Endodermal cell (in vitro differentiated cells): ENCODE measurements at regions not wholly inside any gene's neighbourhood (a gene's known extent, or its start where the extent isn't known, plus 50 kb on each side); places are given as distances from the start of the nearest gene placed in this dataset.
A peak's percentile ranks its signal among the peaks of the same experiment; 100 is the strongest.

Experiments used
- DNase-seq: peaks from one replicate; pipeline ENCODE4 v3.0.0-alpha.2; 2017
- H3K27ac ChIP-seq: 2 replicates; pipeline ENCODE4 v1.5.1; 2013; ENCODE audit warnings: mild to moderate bottlenecking, low read depth, low read length, moderate library complexity
- H3K27me3 ChIP-seq: 2 replicates; pipeline ENCODE4 v1.6.1; 2013; ENCODE audit warnings: mild to moderate bottlenecking, low read length, moderate library complexity; ENCODE audit not compliant: insufficient read depth, control insufficient read depth, poor library complexity, severe bottlenecking
- H3K36me3 ChIP-seq: 2 replicates; pipeline ENCODE4 v1.7.0; 2013; ENCODE audit warnings: mild to moderate bottlenecking, low read length, moderate library complexity; ENCODE audit not compliant: control insufficient read depth, insufficient read depth
- H3K4me1 ChIP-seq: one replicate; pipeline ENCODE4 v1.7.0; 2013; ENCODE audit warnings: low read length; ENCODE audit not compliant: control insufficient read depth, insufficient read depth
- H3K4me3 ChIP-seq: 2 replicates; pipeline ENCODE4 v1.5.1; 2013; ENCODE audit warnings: mild to moderate bottlenecking, low read length, moderate library complexity
- H3K9ac ChIP-seq: 2 replicates; pipeline ENCODE4 v1.6.1; 2013; ENCODE audit warnings: mild to moderate bottlenecking, low read length, moderate library complexity; ENCODE audit not compliant: poor library complexity, severe bottlenecking; ENCODE audit errors: extremely low read depth
- H3K9me3 ChIP-seq: 2 replicates; pipeline ENCODE4 v1.6.1; 2013; ENCODE audit warnings: mild to moderate bottlenecking, low read length, moderate library complexity; ENCODE audit not compliant: control insufficient read depth
- H3K27ac Mint-ChIP-seq: 2 replicates; pipeline ENCODE4 v1.8.0; 2020; ENCODE audit warnings: mixed read lengths
- H3K27me3 Mint-ChIP-seq: 2 replicates; pipeline ENCODE4 v1.8.0; 2021; ENCODE audit warnings: mild to moderate bottlenecking, mixed read lengths; ENCODE audit not compliant: insufficient read depth
- H3K36me3 Mint-ChIP-seq: 2 replicates; pipeline ENCODE4 v1.8.0; 2020; ENCODE audit warnings: low read depth, mixed read lengths
- H3K4me1 Mint-ChIP-seq: 2 replicates; pipeline ENCODE4 v1.8.0; 2020; ENCODE audit warnings: mixed read lengths
- H3K4me3 Mint-ChIP-seq: 2 replicates; pipeline ENCODE4 v1.8.0; 2020; ENCODE audit warnings: mild to moderate bottlenecking, moderate library complexity, mixed read lengths
- H3K9me3 Mint-ChIP-seq: 2 replicates; pipeline ENCODE4 v1.8.0; 2020; ENCODE audit warnings: mild to moderate bottlenecking, mixed read lengths
- WGBS, 2 experiments: methylation state at CpG; one replicate each; pipeline versions ENCODE4 v1.1.5 to v1.1.7; 2013; ENCODE audit warnings: missing lambda C conversion rate in 2 of 2, mixed read lengths in 1 of 2; ENCODE audit not compliant: insufficient coverage in 1 of 2, insufficient read length in 1 of 2; 5-methylcytosine and 5-hydroxymethylcytosine counted together
- TF ChIP-seq, protein P1 (sequence below): fragments of 200-600 bp; sonication (generic); conservative IDR thresholded peaks from 2 replicates; pipeline ENCODE4 v1.5.0; 2021; ENCODE audit warnings: antibody characterized with exemption, mild to moderate bottlenecking

GRCh38 chr2:23327887-23328286 is 57.1 kb upstream of the KLHL29 start:
- Histone ChIP-seq H3K36me3 (no peaks in the 10 kb centered on the region), H3K4me1 (no peaks in the 10 kb centered on the region), H3K27me3 (peaks cover 10% of the 10 kb centered on the region), H3K27ac (no peak overlapping the region), H3K9me3 (no peaks in the 10 kb centered on the region), H3K9ac (no peak overlapping the region), H3K4me3 (no peak overlapping the region)
- Mint-ChIP-seq H3K27me3 (peaks cover 11% of the 10 kb centered on the region), H3K4me3 (no peak overlapping the region), H3K36me3 (no peaks in the 10 kb centered on the region), H3K9me3 (no peaks in the 10 kb centered on the region), H3K27ac (no peak overlapping the region), H3K4me1 (peaks cover 8% of the 10 kb centered on the region)
- TF ChIP-seq, protein P1, sequence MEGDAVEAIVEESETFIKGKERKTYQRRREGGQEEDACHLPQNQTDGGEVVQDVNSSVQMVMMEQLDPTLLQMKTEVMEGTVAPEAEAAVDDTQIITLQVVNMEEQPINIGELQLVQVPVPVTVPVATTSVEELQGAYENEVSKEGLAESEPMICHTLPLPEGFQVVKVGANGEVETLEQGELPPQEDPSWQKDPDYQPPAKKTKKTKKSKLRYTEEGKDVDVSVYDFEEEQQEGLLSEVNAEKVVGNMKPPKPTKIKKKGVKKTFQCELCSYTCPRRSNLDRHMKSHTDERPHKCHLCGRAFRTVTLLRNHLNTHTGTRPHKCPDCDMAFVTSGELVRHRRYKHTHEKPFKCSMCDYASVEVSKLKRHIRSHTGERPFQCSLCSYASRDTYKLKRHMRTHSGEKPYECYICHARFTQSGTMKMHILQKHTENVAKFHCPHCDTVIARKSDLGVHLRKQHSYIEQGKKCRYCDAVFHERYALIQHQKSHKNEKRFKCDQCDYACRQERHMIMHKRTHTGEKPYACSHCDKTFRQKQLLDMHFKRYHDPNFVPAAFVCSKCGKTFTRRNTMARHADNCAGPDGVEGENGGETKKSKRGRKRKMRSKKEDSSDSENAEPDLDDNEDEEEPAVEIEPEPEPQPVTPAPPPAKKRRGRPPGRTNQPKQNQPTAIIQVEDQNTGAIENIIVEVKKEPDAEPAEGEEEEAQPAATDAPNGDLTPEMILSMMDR = no peak
- 56 to 83% methylated on average over 1 to 3 of the region's 3 CpGs for WGBS, 2 experiments
- DNase-seq = peak; percentile 26

- H3K4me1 Mint-ChIP-seq = peaks cover 8% of the 10 kb centered on the region
- DNase-seq = peak; percentile 94
Observed at GRCh38 chr2:23330214-23330613, 54.8 kb upstream of the KLHL29 start.

More at GRCh38 chr2:23330214-23330613, 54.8 kb upstream of the KLHL29 start:
- TF ChIP-seq, protein P1 = peak; percentile 77
- Histone ChIP-seq H3K9ac (no peak overlapping the region), H3K9me3 (no peaks in the 10 kb centered on the region), H3K36me3 (no peaks in the 10 kb centered on the region), H3K27me3 (peaks cover 10% of the 10 kb centered on the region), H3K27ac (no peak overlapping the region), H3K4me1 (no peaks in the 10 kb centered on the region), H3K4me3 (no peak overlapping the region)
- Mint-ChIP-seq H3K4me3 (no peak overlapping the region), H3K27me3 (peaks cover 11% of the 10 kb centered on the region), H3K9me3 (no peaks in the 10 kb centered on the region), H3K36me3 (no peaks in the 10 kb centered on the region), H3K27ac (no peak overlapping the region)
- WGBS, 2 experiments = 45% methylated on average over 4 to 5 of the region's 5 CpGs
